SK-N-SH treated with all-trans-retinoic acid at 6 μM for 48 hours (cell line): ENCODE measurements at regions not wholly inside any gene's neighbourhood (a gene's known extent, or its start where the extent isn't known, plus 50 kb on each side); places are given as distances from the start of the nearest gene placed in this dataset.

ENCODE experiments used
- ATAC-seq: fragments of 200-7000 bp; cut with Tn5 transposase; 3 replicates; pipeline ENCODE4 v1.9.1; 2020; ENCODE audit warnings: mild to moderate bottlenecking, moderate library complexity
- ARNTL ChIP-seq: fragments of 450-650 bp; formaldehyde crosslinking; IDR thresholded peaks from 2 replicates; pipeline ENCODE4 v1.5.0; 2020; ENCODE audit warnings: low read depth, mild to moderate bottlenecking, moderate library complexity, borderline replicate concordance
- ESRRG ChIP-seq: fragments of 250-450 bp; sonication (Bioruptor Pico); IDR thresholded peaks from 2 replicates; pipeline ENCODE4 v1.6.1; 2021; ENCODE audit warnings: mild to moderate bottlenecking
- GLIS3 ChIP-seq: fragments of 250-450 bp; sonication (Bioruptor Pico); IDR thresholded peaks from 2 replicates; pipeline ENCODE4 v1.5.0; 2020; ENCODE audit warnings: mild to moderate bottlenecking, moderate library complexity
- ISL1 ChIP-seq: fragments of 250-450 bp; sonication (Bioruptor Pico); IDR thresholded peaks from 2 replicates; pipeline ENCODE4 v2.1.2; 2022; ENCODE audit warnings: mild to moderate bottlenecking, moderate library complexity
- OSR1 ChIP-seq: fragments of 250-450 bp; sonication (Bioruptor Pico); IDR thresholded peaks from 2 replicates; pipeline ENCODE4 v1.8.0; 2022; ENCODE audit warnings: moderate library complexity, mild to moderate bottlenecking, inconsistent platforms
- PPARA ChIP-seq: fragments of 250-450 bp; sonication (Bioruptor Pico); IDR thresholded peaks from 2 replicates; pipeline ENCODE4 v1.5.0; 2020; ENCODE audit warnings: mild to moderate bottlenecking, borderline replicate concordance
- RARB ChIP-seq: fragments of 250-450 bp; sonication (Bioruptor Pico); IDR thresholded peaks from 2 replicates; pipeline ENCODE4 v1.8.0; 2021; ENCODE audit warnings: mild to moderate bottlenecking, moderate library complexity
- SNAI2 ChIP-seq: fragments of 250-450 bp; sonication (Bioruptor Pico); IDR thresholded peaks from 2 replicates; pipeline ENCODE4 v1.5.0; 2020; ENCODE audit warnings: mild to moderate bottlenecking, moderate library complexity
- TCF4 ChIP-seq: fragments of 250-450 bp; sonication (Bioruptor Pico); IDR thresholded peaks from 2 replicates; pipeline ENCODE4 v1.8.0; 2021; ENCODE audit warnings: mild to moderate bottlenecking, moderate library complexity, borderline replicate concordance
- TOX ChIP-seq: fragments of 250-450 bp; sonication (Bioruptor Pico); IDR thresholded peaks from 2 replicates; pipeline ENCODE4 v1.8.0; 2021; ENCODE audit warnings: mild to moderate bottlenecking, moderate library complexity, borderline replicate concordance
- ZC3H10 ChIP-seq: fragments of 250-450 bp; sonication (Bioruptor Pico); IDR thresholded peaks from 2 replicates; pipeline ENCODE4 v1.5.1; 2021; ENCODE audit warnings: mild to moderate bottlenecking, moderate library complexity
- ZFP3 ChIP-seq: fragments of 250-450 bp; sonication (Bioruptor Pico); IDR thresholded peaks from 2 replicates; pipeline ENCODE4 v1.5.0; 2020; ENCODE audit warnings: mild to moderate bottlenecking, moderate library complexity
- ZFP30 ChIP-seq: fragments of 450-650 bp; formaldehyde crosslinking; IDR thresholded peaks from 2 replicates; pipeline ENCODE4 v1.5.0; 2022; ENCODE audit warnings: mild to moderate bottlenecking, moderate library complexity
- ZNF565 ChIP-seq: fragments of 450-650 bp; formaldehyde crosslinking; conservative IDR thresholded peaks from 2 replicates; pipeline ENCODE4 v1.5.0; 2020; ENCODE audit warnings: low read depth, mild to moderate bottlenecking, moderate library complexity
- ZNF70 ChIP-seq: fragments of 450-650 bp; formaldehyde crosslinking; IDR thresholded peaks from 2 replicates; pipeline ENCODE4 v1.5.0; 2020; ENCODE audit warnings: mild to moderate bottlenecking, moderate library complexity
- TF ChIP-seq, protein P1 (sequence below): fragments of 250-450 bp; sonication (Bioruptor Pico); IDR thresholded peaks from 2 replicates; pipeline ENCODE4 v1.5.1; 2020; ENCODE audit warnings: low read depth, mild to moderate bottlenecking, moderate library complexity
- TF ChIP-seq, protein P2 (sequence below): fragments of 250-450 bp; sonication (Bioruptor Pico); IDR thresholded peaks from 2 replicates; pipeline ENCODE4 v1.5.1; 2021; ENCODE audit warnings: mild to moderate bottlenecking, moderate library complexity
- TF ChIP-seq, protein P3 (sequence below): fragments of 250-450 bp; sonication (Bioruptor Pico); IDR thresholded peaks from 2 replicates; pipeline ENCODE4 v1.5.0; 2020; ENCODE audit warnings: mild to moderate bottlenecking, moderate library complexity
- TF ChIP-seq, protein P4 (sequence below): fragments of 250-450 bp; sonication (Bioruptor Pico); IDR thresholded peaks from 2 replicates; pipeline ENCODE4 v1.8.0; 2021; ENCODE audit warnings: low read depth, mild to moderate bottlenecking, moderate library complexity, borderline replicate concordance
- TF ChIP-seq, protein P5 (sequence below): fragments of 250-450 bp; sonication (Bioruptor Pico); IDR thresholded peaks from 2 replicates; pipeline ENCODE4 v1.8.0; 2020; ENCODE audit warnings: mild to moderate bottlenecking, moderate library complexity, borderline replicate concordance

DNA sequence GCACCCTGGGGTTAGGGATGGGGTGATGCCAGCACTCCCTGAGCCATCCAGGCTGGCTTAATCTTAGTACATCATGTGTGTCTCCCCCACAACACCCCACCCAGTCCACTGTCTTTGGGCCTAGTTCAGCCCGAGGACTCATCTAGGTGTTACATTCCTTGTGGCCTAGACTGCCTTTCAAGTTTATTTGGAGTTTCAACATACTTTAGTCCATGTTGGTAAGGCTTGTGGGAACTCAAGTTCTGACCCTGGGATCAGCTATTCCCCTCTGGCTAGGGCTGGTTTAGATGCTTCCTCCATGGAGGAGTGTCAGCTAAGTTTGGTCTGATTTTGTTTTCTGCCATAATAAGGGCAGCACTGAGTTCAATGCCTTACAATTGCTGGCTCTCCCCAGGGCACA lies 302.4 kb downstream of the SMARCA2 start:
- TF ChIP-seq ESRRG (no peak), ZNF70 (no peak), OSR1 (no peak), ZNF565 (CRISPR knock-in tag) (no peak), TCF4 (no peak), ZFP30 (no peak), ARNTL (no peak), TOX (no peak)
- TF ChIP-seq, protein P1, sequence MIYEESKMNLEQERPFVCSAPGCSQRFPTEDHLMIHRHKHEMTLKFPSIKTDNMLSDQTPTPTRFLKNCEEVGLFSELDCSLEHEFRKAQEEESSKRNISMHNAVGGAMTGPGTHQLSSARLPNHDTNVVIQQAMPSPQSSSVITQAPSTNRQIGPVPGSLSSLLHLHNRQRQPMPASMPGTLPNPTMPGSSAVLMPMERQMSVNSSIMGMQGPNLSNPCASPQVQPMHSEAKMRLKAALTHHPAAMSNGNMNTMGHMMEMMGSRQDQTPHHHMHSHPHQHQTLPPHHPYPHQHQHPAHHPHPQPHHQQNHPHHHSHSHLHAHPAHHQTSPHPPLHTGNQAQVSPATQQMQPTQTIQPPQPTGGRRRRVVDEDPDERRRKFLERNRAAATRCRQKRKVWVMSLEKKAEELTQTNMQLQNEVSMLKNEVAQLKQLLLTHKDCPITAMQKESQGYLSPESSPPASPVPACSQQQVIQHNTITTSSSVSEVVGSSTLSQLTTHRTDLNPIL (CRISPR knock-in tag) = no peak
- TF ChIP-seq, protein P2, sequence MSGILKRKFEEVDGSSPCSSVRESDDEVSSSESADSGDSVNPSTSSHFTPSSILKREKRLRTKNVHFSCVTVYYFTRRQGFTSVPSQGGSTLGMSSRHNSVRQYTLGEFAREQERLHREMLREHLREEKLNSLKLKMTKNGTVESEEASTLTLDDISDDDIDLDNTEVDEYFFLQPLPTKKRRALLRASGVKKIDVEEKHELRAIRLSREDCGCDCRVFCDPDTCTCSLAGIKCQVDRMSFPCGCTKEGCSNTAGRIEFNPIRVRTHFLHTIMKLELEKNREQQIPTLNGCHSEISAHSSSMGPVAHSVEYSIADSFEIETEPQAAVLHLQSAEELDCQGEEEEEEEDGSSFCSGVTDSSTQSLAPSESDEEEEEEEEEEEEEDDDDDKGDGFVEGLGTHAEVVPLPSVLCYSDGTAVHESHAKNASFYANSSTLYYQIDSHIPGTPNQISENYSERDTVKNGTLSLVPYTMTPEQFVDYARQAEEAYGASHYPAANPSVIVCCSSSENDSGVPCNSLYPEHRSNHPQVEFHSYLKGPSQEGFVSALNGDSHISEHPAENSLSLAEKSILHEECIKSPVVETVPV (CRISPR knock-in tag) = no peak
- TF ChIP-seq, all 23 proteins: peak for 0
- ATAC-seq = no peak

DNA sequence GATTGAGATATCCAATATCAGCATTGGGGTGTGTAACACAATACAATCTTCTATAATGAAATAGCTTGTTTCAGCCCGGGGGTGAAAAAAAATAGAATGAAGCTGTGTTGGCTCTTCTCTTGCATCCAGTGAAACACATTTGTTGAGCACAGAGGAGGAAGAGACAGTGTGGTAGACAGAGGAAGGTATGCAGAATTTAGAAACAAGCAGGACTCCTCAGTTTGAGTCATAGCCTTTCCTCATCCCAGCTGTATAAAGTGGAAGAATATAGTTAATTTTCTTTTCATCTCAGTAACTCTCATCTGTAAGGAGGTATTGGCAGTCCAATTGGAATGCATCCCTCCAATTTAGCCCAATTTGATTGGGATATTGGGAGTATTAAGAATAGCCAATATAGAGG lies 302.2 kb upstream of the VLDLR start:
- TF ChIP-seq, protein P3, sequence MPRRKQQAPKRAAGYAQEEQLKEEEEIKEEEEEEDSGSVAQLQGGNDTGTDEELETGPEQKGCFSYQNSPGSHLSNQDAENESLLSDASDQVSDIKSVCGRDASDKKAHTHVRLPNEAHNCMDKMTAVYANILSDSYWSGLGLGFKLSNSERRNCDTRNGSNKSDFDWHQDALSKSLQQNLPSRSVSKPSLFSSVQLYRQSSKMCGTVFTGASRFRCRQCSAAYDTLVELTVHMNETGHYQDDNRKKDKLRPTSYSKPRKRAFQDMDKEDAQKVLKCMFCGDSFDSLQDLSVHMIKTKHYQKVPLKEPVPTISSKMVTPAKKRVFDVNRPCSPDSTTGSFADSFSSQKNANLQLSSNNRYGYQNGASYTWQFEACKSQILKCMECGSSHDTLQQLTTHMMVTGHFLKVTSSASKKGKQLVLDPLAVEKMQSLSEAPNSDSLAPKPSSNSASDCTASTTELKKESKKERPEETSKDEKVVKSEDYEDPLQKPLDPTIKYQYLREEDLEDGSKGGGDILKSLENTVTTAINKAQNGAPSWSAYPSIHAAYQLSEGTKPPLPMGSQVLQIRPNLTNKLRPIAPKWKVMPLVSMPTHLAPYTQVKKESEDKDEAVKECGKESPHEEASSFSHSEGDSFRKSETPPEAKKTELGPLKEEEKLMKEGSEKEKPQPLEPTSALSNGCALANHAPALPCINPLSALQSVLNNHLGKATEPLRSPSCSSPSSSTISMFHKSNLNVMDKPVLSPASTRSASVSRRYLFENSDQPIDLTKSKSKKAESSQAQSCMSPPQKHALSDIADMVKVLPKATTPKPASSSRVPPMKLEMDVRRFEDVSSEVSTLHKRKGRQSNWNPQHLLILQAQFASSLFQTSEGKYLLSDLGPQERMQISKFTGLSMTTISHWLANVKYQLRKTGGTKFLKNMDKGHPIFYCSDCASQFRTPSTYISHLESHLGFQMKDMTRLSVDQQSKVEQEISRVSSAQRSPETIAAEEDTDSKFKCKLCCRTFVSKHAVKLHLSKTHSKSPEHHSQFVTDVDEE (CRISPR knock-in tag) = no peak
- TF ChIP-seq SNAI2 (CRISPR knock-in tag) = no peak
- TF ChIP-seq, protein P2 (CRISPR knock-in tag) = no peak
- no peak for TF ChIP-seq RARB
- TF ChIP-seq ZNF565 (CRISPR knock-in tag) = no peak
- TF ChIP-seq ZFP30 = no peak
- no peak for TF ChIP-seq GLIS3 (CRISPR knock-in tag)
- no peak for TF ChIP-seq ISL1
- TF ChIP-seq, protein P4, sequence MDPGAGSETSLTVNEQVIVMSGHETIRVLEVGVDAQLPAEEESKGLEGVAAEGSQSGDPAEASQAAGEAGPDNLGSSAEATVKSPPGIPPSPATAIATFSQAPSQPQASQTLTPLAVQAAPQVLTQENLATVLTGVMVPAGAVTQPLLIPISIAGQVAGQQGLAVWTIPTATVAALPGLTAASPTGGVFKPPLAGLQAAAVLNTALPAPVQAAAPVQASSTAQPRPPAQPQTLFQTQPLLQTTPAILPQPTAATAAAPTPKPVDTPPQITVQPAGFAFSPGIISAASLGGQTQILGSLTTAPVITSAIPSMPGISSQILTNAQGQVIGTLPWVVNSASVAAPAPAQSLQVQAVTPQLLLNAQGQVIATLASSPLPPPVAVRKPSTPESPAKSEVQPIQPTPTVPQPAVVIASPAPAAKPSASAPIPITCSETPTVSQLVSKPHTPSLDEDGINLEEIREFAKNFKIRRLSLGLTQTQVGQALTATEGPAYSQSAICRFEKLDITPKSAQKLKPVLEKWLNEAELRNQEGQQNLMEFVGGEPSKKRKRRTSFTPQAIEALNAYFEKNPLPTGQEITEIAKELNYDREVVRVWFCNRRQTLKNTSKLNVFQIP (CRISPR knock-in tag) = no peak
- no peak for TF ChIP-seq ZC3H10 (CRISPR knock-in tag)
- no peak for TF ChIP-seq ZFP3
- TF ChIP-seq PPARA (CRISPR knock-in tag) = no peak
- TF ChIP-seq, protein P1 (CRISPR knock-in tag) = no peak
- no peak for TF ChIP-seq ESRRG
- TF ChIP-seq ZNF70 = no peak
- no peak for TF ChIP-seq TOX
- TF ChIP-seq TCF4 = no peak
- TF ChIP-seq, protein P5, sequence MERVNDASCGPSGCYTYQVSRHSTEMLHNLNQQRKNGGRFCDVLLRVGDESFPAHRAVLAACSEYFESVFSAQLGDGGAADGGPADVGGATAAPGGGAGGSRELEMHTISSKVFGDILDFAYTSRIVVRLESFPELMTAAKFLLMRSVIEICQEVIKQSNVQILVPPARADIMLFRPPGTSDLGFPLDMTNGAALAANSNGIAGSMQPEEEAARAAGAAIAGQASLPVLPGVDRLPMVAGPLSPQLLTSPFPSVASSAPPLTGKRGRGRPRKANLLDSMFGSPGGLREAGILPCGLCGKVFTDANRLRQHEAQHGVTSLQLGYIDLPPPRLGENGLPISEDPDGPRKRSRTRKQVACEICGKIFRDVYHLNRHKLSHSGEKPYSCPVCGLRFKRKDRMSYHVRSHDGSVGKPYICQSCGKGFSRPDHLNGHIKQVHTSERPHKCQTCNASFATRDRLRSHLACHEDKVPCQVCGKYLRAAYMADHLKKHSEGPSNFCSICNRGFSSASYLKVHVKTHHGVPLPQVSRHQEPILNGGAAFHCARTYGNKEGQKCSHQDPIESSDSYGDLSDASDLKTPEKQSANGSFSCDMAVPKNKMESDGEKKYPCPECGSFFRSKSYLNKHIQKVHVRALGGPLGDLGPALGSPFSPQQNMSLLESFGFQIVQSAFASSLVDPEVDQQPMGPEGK = no peak
- no peak for TF ChIP-seq ARNTL
- ATAC-seq = no peak
